SK-N-SH treated with all-trans-retinoic acid at 6 μM for 48 hours (cell line): ENCODE measurements at regions not wholly inside any gene's neighbourhood (a gene's known extent, or its start where the extent isn't known, plus 50 kb on each side); places are given as distances from the start of the nearest gene placed in this dataset.
A peak's percentile ranks its signal among the peaks of the same experiment; 100 is the strongest.

Experiments used
- ATAC-seq: fragments of 200-7000 bp; cut with Tn5 transposase; 3 replicates; pipeline ENCODE4 v1.9.1; 2020; ENCODE audit warnings: mild to moderate bottlenecking, moderate library complexity
- ARNTL ChIP-seq: fragments of 450-650 bp; formaldehyde crosslinking; IDR thresholded peaks from 2 replicates; pipeline ENCODE4 v1.5.0; 2020; ENCODE audit warnings: low read depth, mild to moderate bottlenecking, moderate library complexity, borderline replicate concordance
- BACH2 ChIP-seq: fragments of 250-450 bp; sonication (Bioruptor Pico); IDR thresholded peaks from 2 replicates; pipeline ENCODE4 v1.9.0; 2021; ENCODE audit warnings: mild to moderate bottlenecking, borderline replicate concordance
- CREB5 ChIP-seq: fragments of 250-450 bp; sonication (Bioruptor Pico); IDR thresholded peaks from 2 replicates; pipeline ENCODE4 v1.5.1; 2020; ENCODE audit warnings: low read depth, mild to moderate bottlenecking, moderate library complexity
- CSDC2 ChIP-seq: fragments of 250-450 bp; sonication (Bioruptor Pico); IDR thresholded peaks from 2 replicates; pipeline ENCODE4 v1.5.0; 2020; ENCODE audit warnings: mild to moderate bottlenecking, moderate library complexity
- CSRNP3 ChIP-seq: fragments of 250-450 bp; sonication (Bioruptor Pico); IDR thresholded peaks from 2 replicates; pipeline ENCODE4 v1.5.1; 2021; ENCODE audit warnings: mild to moderate bottlenecking, moderate library complexity
- ESRRG ChIP-seq: fragments of 250-450 bp; sonication (Bioruptor Pico); IDR thresholded peaks from 2 replicates; pipeline ENCODE4 v1.6.1; 2021; ENCODE audit warnings: mild to moderate bottlenecking
- GLIS3 ChIP-seq: fragments of 250-450 bp; sonication (Bioruptor Pico); IDR thresholded peaks from 2 replicates; pipeline ENCODE4 v1.5.0; 2020; ENCODE audit warnings: mild to moderate bottlenecking, moderate library complexity
- ISL1 ChIP-seq: fragments of 250-450 bp; sonication (Bioruptor Pico); IDR thresholded peaks from 2 replicates; pipeline ENCODE4 v2.1.2; 2022; ENCODE audit warnings: mild to moderate bottlenecking, moderate library complexity
- OSR1 ChIP-seq: fragments of 250-450 bp; sonication (Bioruptor Pico); IDR thresholded peaks from 2 replicates; pipeline ENCODE4 v1.8.0; 2022; ENCODE audit warnings: moderate library complexity, mild to moderate bottlenecking, inconsistent platforms
- PATZ1 ChIP-seq: fragments of 250-450 bp; sonication (Bioruptor Pico); IDR thresholded peaks from 2 replicates; pipeline ENCODE4 v1.8.0; 2020; ENCODE audit warnings: mild to moderate bottlenecking, moderate library complexity, borderline replicate concordance
- POU6F1 ChIP-seq: fragments of 250-450 bp; sonication (Bioruptor Pico); IDR thresholded peaks from 2 replicates; pipeline ENCODE4 v1.8.0; 2021; ENCODE audit warnings: low read depth, mild to moderate bottlenecking, moderate library complexity, borderline replicate concordance
- PPARA ChIP-seq: fragments of 250-450 bp; sonication (Bioruptor Pico); IDR thresholded peaks from 2 replicates; pipeline ENCODE4 v1.5.0; 2020; ENCODE audit warnings: mild to moderate bottlenecking, borderline replicate concordance
- SNAI2 ChIP-seq: fragments of 250-450 bp; sonication (Bioruptor Pico); IDR thresholded peaks from 2 replicates; pipeline ENCODE4 v1.5.0; 2020; ENCODE audit warnings: mild to moderate bottlenecking, moderate library complexity
- TCF4 ChIP-seq: fragments of 250-450 bp; sonication (Bioruptor Pico); IDR thresholded peaks from 2 replicates; pipeline ENCODE4 v1.8.0; 2021; ENCODE audit warnings: mild to moderate bottlenecking, moderate library complexity, borderline replicate concordance
- TOX ChIP-seq: fragments of 250-450 bp; sonication (Bioruptor Pico); IDR thresholded peaks from 2 replicates; pipeline ENCODE4 v1.8.0; 2021; ENCODE audit warnings: mild to moderate bottlenecking, moderate library complexity, borderline replicate concordance
- ZC3H10 ChIP-seq: fragments of 250-450 bp; sonication (Bioruptor Pico); IDR thresholded peaks from 2 replicates; pipeline ENCODE4 v1.5.1; 2021; ENCODE audit warnings: mild to moderate bottlenecking, moderate library complexity
- ZFP3 ChIP-seq: fragments of 250-450 bp; sonication (Bioruptor Pico); IDR thresholded peaks from 2 replicates; pipeline ENCODE4 v1.5.0; 2020; ENCODE audit warnings: mild to moderate bottlenecking, moderate library complexity
- ZFP30 ChIP-seq: fragments of 450-650 bp; formaldehyde crosslinking; IDR thresholded peaks from 2 replicates; pipeline ENCODE4 v1.5.0; 2022; ENCODE audit warnings: mild to moderate bottlenecking, moderate library complexity
- ZNF70 ChIP-seq: fragments of 450-650 bp; formaldehyde crosslinking; IDR thresholded peaks from 2 replicates; pipeline ENCODE4 v1.5.0; 2020; ENCODE audit warnings: mild to moderate bottlenecking, moderate library complexity
- ZNF8 ChIP-seq: fragments of 450-650 bp; formaldehyde crosslinking; IDR thresholded peaks from 2 replicates; pipeline ENCODE4 v1.5.0; 2020; ENCODE audit warnings: mild to moderate bottlenecking, moderate library complexity

GRCh38 chr10:90417476-90418210, 440.2 kb downstream of the HTR7 start:
- TF ChIP-seq TCF4 (CRISPR knock-in tag) (no peak), CSDC2 (CRISPR knock-in tag) (no peak), ISL1 (CRISPR knock-in tag) (no peak), TOX (CRISPR knock-in tag) (no peak), ZNF70 (no peak), ZFP3 (no peak)
- ATAC-seq, result no peak

GRCh38 chr10:90418869-90419652, 438.8 kb downstream of the HTR7 start:
- TF ChIP-seq BACH2 (CRISPR knock-in tag) (no peak), OSR1 (no peak), CSRNP3 (CRISPR knock-in tag) (no peak), SNAI2 (CRISPR knock-in tag) (no peak), ZC3H10 (CRISPR knock-in tag) (no peak)
- ATAC-seq, result peak; percentile 54

GRCh38 chr10:90420637-90421318, 437.1 kb downstream of the HTR7 start:
- no peak for ATAC-seq
- TF ChIP-seq ZNF70, result no peak
- no peak for TF ChIP-seq TCF4 (CRISPR knock-in tag)
- no peak for TF ChIP-seq CREB5
- no peak for TF ChIP-seq TOX (CRISPR knock-in tag)
- TF ChIP-seq CSRNP3 (CRISPR knock-in tag), result no peak
- TF ChIP-seq ZFP30 (CRISPR knock-in tag), result no peak
- no peak for TF ChIP-seq ESRRG (CRISPR knock-in tag)
- TF ChIP-seq PPARA, result no peak
- TF ChIP-seq OSR1, result no peak
- TF ChIP-seq PATZ1 (CRISPR knock-in tag), result no peak
- TF ChIP-seq ZFP3, result no peak
- no peak for TF ChIP-seq GLIS3
- TF ChIP-seq BACH2 (CRISPR knock-in tag), result no peak
- no peak for TF ChIP-seq CSDC2 (CRISPR knock-in tag)
- TF ChIP-seq ARNTL, result no peak

- ATAC-seq, result no peak
- no peak for TF ChIP-seq TOX (CRISPR knock-in tag)
- no peak for TF ChIP-seq TCF4 (CRISPR knock-in tag)
- TF ChIP-seq ZNF70, result no peak
- TF ChIP-seq ZNF8 (CRISPR knock-in tag), result no peak
- no peak for TF ChIP-seq GLIS3
- TF ChIP-seq PATZ1 (CRISPR knock-in tag), result no peak
- TF ChIP-seq CSDC2 (CRISPR knock-in tag), result no peak
- TF ChIP-seq ZFP3, result no peak
- TF ChIP-seq POU6F1 (CRISPR knock-in tag), result no peak
- no peak for TF ChIP-seq SNAI2 (CRISPR knock-in tag)
- TF ChIP-seq CSRNP3 (CRISPR knock-in tag), result no peak
- TF ChIP-seq ISL1 (CRISPR knock-in tag), result no peak
Measured at GRCh38 chr10:90421874-90422273, 436.0 kb downstream of the HTR7 start.
